ENCODE measurements at regions not wholly inside any gene's neighbourhood (a gene's known extent, or its start where the extent isn't known, plus 50 kb on each side); places are given as distances from the start of the nearest gene placed in this dataset.
"Not testable (repeated sequence)": the region's sequence is repeated elsewhere in the genome, so short reads cannot be mapped to it uniquely, and the experiment has no call there.

DNA sequence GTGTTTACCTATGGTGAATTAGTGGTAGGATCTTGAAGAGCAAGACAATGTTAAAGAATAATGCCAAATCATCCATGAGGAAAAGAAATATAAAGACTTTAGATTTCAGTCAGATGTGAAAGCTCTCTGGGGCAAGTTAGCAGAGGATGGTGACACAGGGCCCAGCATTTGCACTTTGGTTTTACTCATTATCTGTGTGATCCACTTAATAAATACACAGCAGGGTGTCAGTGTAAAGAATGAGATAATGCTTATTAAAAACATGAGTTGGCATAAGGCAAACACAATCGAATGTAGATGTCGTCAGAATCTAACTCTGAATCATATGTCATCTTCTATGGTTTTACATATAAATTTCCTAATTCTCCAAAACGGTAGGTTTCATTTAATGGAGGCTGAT lies 130.4 kb upstream of the PREP start:
- DNase-seq (ENCODE audit: low spot score), result no peak

DNA sequence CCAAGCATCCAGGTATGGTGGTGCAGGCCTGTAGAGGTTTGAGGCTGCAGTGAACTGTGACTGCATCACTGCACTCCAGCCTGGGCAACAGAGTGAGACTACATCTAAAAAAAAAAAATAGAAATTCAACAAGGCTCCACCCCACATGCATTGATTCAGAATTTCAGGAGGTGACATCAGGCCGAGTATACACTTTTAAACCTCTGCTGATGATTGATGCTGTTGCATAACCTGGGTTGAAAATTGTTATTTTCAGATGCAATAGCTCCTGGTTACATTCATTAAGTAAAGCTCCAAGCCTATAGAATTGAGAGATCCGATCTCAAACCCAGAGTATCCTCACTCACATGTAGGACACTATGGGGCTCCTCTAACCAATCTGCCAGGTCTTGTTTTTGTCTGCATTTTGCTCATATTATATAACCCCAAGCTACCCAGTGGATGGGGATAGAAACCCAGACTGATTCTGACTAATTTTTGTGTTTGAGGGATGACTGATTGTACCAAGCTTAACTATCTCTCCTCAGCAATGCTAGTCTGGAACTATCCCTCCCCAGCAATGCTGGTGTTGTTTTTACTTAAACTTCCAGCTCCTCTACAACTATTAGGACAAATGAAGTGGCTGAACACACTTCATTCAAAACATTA lies 123.5 kb upstream of the PREP start:
- DNase-seq (ENCODE audit: low spot score), result no peak

DNA sequence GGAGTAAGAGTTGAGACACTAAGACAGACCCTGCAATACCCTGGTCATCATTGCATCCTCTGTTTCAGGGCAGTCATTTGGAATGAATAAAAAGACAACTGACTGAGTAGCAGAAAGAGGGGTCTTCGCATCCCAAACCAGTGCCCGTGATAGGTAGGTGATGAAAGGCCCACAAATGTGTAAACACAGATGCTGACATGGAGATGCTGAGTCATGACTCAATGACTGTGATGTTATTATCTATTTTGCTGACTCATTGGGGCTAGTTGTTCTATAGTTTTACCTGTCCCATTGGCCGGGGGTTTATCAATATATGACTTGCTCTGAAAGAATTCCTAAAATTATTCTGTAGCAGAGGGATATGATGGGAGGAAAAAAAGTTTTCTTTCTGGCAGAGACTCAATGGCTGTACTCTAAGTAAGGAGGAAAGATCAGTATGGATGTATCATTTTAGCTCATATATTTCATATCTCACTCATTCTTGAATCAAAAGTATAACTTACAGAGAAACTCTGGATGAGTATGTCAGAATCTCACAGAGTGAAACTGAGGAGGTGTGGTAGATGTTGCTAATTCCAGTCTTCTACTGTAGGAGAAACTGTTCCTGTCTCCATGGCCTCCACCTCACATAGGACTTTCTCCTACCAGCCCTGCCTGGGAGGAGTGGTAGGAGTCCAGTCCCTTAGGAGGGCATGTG lies 119.9 kb upstream of the PREP start:
- no peak for DNase-seq (ENCODE audit: low spot score)

DNA sequence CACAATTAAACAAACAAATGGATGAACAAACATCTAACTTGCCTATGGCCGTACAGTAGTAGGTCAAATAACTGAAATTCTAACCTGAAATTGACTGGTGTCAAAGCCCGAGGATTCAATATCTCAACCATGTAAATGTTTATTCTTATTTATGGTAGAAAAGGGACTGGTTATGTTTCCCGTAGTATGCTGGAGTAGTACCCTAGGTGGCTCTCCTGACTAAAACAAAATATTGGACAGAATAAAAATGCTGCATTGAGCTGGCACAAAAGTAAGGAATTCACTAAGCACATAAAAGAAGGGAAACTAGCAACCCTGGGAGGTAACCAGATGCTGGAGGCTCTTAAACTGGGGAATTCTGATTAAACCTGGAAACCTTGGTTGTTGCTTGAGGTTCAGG lies 117.1 kb upstream of the PREP start:
- no peak for DNase-seq (ENCODE audit: low spot score)

DNA sequence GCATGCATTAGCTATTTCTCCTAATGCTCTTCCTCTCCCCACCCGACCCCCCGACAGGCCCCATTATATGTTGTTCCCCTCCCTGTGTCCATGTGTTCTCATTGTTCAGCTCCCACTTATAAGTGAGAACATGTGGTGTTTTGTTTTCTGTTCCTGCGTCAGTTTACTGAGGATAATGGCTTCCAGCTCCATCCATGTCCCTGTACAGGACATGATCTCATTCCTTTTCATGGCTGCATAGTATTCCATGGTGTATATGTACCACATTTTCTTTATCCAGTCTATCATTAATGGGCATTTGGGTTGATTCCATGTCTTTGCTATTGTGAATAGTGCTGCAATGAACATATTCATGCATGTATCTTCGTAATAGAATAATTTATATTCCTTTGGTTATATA lies 116.1 kb upstream of the PREP start:
- not testable (repeated sequence) for DNase-seq (ENCODE audit: low spot score)

DNA sequence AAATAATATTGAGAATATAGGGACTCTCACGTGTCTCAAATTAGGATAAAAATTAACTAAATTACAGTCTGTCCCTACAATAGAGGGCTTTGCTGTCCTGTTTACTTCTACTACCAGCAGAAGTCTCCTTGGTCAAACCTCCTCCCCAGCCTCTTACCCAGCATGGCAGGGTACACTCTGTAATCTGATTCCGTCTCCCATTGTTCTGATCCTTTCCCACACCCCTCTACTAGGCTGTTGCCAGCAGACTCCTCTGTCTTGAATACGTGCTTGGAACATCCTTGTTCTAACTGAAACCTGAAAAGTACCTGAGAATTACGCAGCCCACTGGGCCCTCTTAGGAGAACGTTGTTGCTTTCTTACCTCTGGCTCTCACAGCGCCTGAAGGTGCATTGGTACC lies 112.2 kb upstream of the PREP start:
- DNase-seq (ENCODE audit: low spot score), result no peak

DNA sequence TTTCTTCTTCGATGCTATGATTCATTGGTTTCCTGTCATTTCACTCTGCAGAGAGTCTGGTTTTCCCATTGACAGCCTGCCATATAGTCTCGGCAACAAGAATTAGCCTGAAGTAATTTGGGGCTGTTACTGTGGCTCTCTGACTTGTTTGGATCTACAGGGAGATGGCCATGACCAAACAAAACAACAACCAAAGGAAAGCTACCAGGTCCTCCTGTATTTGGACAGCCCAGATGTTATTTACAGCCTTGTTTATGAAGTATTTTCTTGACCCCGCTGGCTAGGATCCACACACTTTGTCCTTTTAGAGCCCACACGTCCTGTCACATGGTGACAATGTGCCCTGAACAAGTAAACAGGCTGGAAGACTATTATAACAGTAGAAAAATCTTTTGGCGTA lies 111.4 kb upstream of the PREP start:
- DNase-seq (ENCODE audit: low spot score), result no peak

DNA sequence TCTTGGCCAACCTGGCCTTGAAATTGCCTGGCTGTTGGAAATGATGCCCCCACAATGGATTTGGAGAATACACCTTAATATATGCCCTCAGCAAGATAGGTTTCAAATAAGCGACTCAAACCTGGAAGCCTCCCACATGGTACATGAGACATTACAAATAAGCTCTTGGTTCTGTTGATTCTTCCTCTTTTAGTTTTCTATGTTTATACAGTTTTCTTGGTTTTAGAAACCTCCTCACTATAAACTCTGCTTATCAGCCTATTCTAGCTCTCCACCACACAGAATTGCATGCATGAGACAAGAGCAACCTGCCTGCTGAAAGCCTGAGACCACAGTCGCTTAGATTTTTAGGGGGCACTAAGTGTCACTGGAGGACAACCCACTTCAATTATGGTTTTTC lies 108.8 kb upstream of the PREP start:
- no peak for DNase-seq (ENCODE audit: low spot score)

DNA sequence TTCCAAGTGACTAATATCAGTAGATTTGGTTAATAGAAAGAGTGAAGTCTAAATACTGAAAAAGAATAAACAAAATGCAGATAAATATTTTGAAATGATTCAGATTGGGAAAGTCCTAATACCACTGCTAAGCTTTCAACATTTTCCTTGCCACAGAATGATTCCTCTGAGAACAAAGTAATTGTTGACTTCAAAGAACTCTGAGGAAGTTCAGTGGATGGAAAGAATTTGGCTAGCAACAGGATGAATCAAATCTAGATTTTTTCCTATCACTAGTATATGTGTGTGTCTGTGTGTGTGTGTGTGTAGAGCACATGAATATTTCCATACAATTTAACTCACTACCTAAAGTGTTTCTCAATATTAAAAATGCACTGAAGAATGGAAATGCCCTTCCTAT lies 107.9 kb upstream of the PREP start:
- peak; percentile 34 for DNase-seq (ENCODE audit: low spot score)

DNA sequence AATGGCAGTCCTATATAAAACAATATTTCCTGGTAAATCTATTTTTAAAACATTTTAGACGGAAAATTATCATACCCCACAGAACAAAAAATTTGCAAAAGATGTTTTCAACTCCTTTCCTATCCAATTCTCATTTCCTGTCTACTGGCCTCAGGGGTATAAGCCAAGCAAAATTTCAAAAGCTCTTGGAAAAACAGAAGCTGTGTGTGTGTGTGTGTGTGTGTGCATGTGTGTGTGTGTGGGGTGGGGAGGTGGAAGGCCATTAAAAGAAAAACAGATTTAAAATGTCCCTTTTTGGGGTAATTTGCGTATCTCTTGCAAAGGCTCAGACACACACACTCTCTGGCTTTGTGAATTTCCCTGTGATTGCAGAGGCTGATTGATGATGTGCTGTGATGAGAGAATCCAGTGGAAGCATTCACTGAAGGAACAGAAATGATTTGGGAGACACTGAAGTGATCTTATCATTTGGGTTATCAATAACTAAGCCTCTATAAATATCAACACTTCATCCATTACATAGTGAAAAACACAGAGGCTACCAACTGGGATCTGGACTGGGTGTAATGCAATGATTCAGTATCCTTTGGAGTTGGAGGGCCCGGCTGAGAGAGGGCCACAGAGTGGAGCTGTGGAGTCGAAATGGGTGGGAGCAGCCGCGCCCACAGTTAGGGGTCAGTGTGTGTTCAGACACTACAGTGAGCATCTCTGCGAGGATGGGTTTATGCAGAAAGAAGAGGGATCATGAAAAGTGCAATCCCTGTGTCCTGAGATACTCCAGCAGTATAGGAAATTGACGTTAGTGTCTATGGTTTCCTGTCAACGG lies 106.8 kb upstream of the PREP start:
- DNase-seq (ENCODE audit: low spot score), result no peak

DNA sequence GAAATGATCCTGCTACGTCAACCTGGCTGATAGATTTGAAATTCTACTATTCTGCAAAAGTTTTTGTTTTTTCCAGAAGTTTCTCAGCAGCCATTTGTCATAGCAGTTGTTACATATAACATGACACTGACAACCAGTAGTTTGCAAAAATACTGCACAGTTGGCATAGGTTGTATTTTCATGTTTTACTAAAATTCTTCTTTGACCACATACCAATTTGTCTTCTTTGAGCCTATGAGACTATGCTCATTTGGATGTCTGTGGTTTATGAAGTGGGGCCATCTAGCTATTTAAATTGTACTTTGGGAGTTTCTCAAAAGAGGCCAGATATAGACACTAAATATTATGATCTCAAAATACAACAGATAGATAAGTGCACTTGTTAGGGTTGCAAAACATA lies 104.9 kb upstream of the PREP start:
- DNase-seq (ENCODE audit: low spot score), result peak; percentile 33

DNA sequence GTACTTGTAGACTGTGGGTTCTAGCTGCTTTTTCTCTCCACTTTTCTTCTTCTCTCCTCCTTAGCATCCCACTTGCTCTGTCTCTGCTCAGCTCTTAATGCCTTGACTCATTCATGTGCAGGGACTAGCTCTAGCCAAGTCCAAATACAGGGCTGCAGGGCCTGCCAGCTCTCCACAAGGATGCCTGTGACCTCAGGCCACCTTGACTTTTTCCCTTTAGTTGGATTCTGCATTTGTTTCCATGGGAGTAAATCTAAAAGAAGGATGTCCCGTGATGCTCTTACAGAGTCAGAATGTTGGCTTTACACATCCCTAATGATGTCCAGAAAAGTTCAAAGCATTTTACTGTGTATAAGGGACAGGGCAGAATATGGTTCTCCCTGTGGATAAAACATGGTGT lies 101.8 kb upstream of the PREP start:
- DNase-seq (ENCODE audit: low spot score), result no peak

DNA sequence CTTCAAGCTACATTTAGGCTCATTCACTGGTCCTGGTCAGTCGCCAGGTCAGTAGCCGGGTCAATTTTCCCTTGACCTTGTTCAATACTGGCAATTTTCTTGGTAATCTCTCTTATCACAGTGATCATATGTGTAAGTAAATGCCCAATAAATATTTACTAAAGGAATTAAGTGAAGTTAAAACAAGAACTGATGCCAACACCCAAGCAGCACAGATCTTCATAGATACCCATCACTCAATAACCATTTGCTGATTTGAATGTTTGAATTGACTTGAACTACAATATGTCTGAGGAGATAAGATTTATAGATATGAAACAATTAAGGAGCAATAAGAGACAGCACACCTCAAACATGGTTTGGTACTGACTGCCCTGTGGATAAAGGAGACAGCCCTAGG lies 100.8 kb upstream of the PREP start:
- DNase-seq (ENCODE audit: low spot score), result no peak

DNA sequence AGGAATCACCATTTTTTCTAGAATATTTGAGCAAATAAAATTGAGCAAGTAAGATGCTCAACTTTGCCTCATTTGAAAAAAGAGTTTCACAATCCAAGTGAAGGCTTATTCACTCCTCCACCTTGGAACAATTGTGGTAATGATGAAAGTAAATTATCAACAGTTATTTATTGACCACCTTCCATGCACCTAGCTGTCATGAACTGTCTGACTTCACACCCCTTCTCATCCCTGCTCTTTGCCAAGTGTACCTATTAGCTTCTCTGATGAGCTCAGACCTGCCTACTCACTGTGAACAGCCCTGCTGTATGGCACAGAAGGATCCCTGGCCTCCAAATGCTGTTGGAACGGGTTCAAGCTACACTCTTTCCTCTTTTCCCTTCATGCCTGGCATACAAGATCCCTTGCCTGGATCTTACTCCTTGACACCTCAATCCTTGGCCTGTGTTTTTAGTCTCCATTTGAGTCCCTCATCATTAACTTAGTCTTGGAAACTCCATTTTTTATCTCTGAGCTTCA lies 99.0 kb upstream of the PREP start:
- no peak for DNase-seq (ENCODE audit: low spot score)

DNA sequence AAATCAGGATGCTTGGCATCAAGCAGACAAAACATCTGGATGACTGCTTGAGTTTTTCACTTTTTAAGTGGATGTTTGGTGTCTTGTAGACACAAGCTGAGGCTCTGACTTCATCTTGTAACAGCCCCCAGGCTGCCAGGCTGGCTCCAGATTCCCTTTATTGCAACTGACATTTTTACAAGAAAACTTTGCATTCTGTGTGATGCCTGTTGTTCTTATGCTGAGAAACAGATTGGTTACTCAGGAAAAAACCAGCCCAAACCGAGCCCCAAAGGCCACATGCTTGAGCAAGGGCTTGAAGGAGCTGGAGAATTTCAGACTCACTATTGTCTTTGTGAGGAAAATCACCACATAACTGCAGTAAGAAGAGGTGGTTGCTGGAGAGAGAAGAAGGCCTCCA lies 98.4 kb upstream of the PREP start:
- no peak for DNase-seq (ENCODE audit: low spot score)

DNA sequence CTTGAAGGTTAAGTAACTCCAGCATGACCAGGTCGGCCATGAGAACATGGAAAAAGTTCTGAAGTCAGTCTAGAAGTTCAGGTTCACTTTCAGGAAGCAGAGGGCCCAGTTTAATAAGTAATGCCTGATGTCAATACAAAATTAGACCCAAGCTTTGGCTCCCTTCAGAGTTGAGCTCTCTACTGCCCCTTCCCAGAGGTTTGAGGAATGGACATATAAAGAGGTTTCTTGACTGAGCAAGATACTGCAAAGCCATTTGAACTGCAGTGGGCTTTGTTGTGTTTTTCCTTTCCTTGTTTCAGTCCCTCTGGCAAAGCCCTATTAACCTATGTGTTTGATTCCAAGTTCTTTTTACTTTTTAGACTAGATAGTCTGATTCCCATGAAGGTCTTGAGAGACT lies 97.8 kb upstream of the PREP start:
- no peak for DNase-seq (ENCODE audit: low spot score)

DNA sequence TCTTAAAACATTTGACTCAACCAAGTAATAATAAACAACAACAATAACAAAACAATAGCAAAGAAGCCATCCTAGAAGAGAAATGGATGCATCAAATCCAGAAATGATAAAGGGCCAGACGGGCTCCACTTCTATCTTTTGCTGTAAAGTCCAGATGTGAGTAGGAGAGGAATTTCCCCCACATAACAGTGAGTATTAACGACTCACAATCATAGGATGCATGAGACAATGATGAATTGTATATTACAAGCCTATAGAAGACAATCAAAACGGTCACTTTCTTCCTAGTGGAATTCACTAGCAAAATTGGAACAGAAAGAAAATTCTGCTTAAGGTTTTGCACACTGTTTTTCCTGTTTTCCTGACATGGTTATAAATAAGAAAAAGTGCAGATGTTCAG lies 97.0 kb upstream of the PREP start:
- DNase-seq (ENCODE audit: low spot score), result no peak

DNA sequence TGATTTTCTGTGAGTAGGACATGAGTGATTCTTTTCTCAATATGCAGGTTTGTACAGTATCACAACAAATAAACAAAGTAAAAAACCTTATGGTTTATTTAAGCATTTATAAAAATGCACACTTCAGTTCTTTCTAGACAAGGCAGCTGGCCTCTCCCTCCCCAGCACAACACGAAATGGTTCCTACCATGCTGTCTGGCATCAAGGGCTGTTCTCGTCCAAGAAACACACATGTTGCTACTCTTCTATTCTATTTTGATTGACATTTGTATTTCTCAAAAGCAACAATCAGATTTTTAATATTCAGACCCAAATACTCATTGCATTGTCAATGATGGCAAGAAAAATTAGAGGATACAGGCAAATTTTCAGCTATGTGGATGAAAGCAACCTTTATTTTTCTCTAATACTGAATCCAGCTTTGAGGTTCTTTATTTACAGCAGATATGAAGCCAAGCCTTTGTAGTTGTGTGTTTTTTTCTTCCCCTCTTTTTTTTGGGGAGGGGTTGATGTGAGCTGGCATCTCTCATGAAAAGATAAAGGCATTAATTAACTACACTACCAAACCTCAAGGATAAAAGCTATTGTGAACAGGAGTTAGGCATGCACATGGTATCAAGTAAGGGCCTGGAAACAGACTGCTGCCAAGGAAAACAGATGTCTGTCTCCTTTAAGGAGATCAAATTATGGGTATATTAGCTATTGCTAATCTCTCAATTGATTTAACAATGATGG lies 96.4 kb upstream of the PREP start:
- no peak for DNase-seq (ENCODE audit: low spot score)

DNA sequence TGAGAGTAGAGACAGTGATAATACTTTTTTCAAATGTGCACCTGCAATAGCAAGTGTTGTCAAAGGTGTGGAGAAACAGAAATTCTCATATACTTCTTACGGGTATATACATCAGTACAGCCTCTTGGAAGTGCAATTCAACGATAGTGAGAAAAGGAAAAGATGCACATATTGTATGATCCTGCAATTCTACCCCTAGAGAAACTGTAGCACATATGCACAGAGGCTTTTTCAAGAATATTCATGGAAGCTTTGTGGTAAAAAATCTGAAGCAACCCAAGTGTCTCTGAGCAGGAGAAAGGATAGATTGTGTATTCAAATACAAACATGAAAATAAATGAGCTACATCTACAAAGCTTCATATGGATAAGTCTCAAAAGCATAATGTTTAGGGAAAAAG lies 94.7 kb upstream of the PREP start:
- DNase-seq (ENCODE audit: low spot score), result no peak

DNA sequence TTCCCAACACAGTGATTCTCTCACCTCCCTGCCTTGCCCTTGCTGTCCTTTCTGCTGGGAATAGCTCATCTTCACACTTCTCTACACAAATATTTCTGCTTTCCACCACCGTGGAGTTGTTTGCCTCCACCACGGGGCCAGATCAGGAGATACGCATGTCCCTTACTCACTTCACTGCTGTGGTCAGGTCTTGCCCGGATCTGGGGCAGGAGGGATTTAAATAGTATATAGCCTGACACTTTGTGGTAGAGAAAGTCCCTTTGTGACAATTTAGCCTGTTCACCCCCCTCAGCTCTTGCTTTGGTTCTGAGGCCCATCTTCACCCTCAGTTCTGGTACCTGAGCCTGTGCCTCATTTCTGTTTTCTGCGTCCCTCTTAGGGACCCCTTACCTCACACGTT lies 92.6 kb upstream of the PREP start:
- no peak for DNase-seq (ENCODE audit: low spot score)

DNA sequence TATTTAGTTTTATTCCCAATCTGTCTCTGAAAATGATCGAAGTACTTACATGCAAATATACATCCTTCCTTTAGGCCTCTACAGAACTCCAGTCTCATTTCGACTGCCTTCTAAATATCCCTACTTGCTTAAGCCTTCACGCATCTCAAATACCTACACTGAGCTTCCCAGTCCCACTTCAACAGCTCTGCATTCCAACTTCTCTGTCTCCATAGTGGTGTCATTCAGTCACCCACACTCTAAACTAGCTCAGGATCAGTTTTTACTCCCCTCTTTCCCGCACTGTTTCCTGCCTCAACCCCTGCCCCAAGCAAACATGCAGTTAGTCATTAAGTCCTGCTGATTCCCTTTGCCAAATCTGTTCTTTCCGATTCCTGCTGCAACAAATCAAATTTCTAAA lies 91.8 kb upstream of the PREP start:
- DNase-seq (ENCODE audit: low spot score), result no peak

DNA sequence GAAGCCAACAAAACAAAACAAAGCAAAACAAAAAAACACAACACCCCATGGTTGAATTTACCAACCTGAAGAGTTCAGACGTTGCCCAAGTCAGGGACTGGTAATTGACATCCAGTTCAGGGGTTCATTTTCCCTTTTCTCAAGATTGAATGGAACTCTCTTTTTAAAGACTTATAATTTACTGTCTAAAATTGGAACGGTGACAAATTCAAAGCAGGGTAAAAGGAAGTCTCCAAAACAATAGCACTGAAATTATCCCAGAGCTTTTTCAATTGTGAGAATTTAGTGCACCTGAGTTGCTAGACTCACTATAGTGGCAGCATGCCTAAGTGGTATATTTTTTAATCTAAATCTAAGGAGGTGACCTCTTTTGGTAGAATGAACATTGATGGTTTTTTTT lies 90.9 kb upstream of the PREP start:
- no peak for DNase-seq (ENCODE audit: low spot score)
